Mammary epithelial cell (primary cell): ENCODE measurements at regions not wholly inside any gene's neighbourhood (a gene's known extent, or its start where the extent isn't known, plus 50 kb on each side); places are given as distances from the start of the nearest gene placed in this dataset.

Source experiments
- CTCF ChIP-seq, 2 donors: IDR thresholded peaks in 1 of 2; conservative IDR thresholded peaks in 1 of 2; 2 replicates each; pipeline ENCODE4 v1.5.1; 2011 to 2012; ENCODE audit warnings: inconsistent platforms in 2 of 2, low read length in 2 of 2, mild to moderate bottlenecking in 2 of 2, control low read depth in 1 of 2, low read depth in 1 of 2; ENCODE audit not compliant: insufficient read depth in 1 of 2; ENCODE audit errors: extremely low read depth in 1 of 2
- EZH2 ChIP-seq: IDR thresholded peaks from 2 replicates; pipeline ENCODE4 v1.6.1; 2012; ENCODE audit warnings: low read length, inconsistent platforms, borderline replicate concordance

GRCh38 chr2:226057365-226057764, 657.9 kb downstream of the NYAP2 start:
- TF ChIP-seq CTCF (conservative IDR thresholded peaks at IDR 0.05 in 1 of 2, IDR thresholded peaks at IDR 0.05 in 1 of 2; ENCODE audit: extremely low read depth in 1 of 2, insufficient read depth in 1 of 2, low read depth in 1 of 2, low read length in 2 of 2) (no peak), EZH2 (no peak)
